Vagina (tissue), 2 donors: ENCODE measurements at regions not wholly inside any gene's neighbourhood (a gene's known extent, or its start where the extent isn't known, plus 50 kb on each side); places are given as distances from the start of the nearest gene placed in this dataset.

Experiments
- DNase-seq, 2 donors: peaks; one replicate each; pipeline ENCODE4 v3.0.0-alpha.2; 2017; ENCODE audit errors: extremely low spot score in 2 of 2
- H3K27ac ChIP-seq: fragments of 200-600 bp; sonication (generic); one replicate; pipeline ENCODE4 v1.5.1; 2019
- H3K27me3 ChIP-seq: fragments of 200-600 bp; sonication (generic); one replicate; pipeline ENCODE4 v1.5.1; 2019
- H3K36me3 ChIP-seq, 2 donors: fragments of 200-600 bp; sonication (generic); one replicate each; pipeline ENCODE4 v1.5.1; 2017 to 2019
- H3K4me1 ChIP-seq: fragments of 200-600 bp; sonication (generic); one replicate; pipeline ENCODE4 v1.5.1; 2019
- H3K4me3 ChIP-seq, 2 donors: fragments of 200-600 bp; sonication (generic); 1 replicate in 1 of 2; 2 replicates in 1 of 2; pipeline ENCODE4 v1.5.1; 2016 to 2019
- H3K9me3 ChIP-seq: fragments of 200-600 bp; sonication (generic); one replicate; pipeline ENCODE4 v1.5.1; 2019
- CTCF ChIP-seq, 3 experiments: fragments of 450-650 bp in 2 of 3; fragments of 200-600 bp in 1 of 3; sonication (generic) in 1 of 3; IDR thresholded peaks; one replicate each; pipeline ENCODE4 v1.5.1; 2017 to 2019; ENCODE audit warnings: antibody characterized with exemption in 3 of 3, mild to moderate bottlenecking in 2 of 3, moderate library complexity in 2 of 3
- POLR2A ChIP-seq, 2 donors: fragments of 450-650 bp; IDR thresholded peaks; one replicate each; pipeline ENCODE4 v1.6.1; 2017; ENCODE audit warnings: antibody characterized with exemption in 2 of 2, mild to moderate bottlenecking in 2 of 2, moderate library complexity in 2 of 2
- POLR2AphosphoS5 ChIP-seq, 2 donors: sonication (generic); formaldehyde crosslinking; IDR thresholded peaks; one replicate each; pipeline ENCODE4 v1.9.0; 2017; ENCODE audit warnings: antibody characterized with exemption in 2 of 2, mild to moderate bottlenecking in 2 of 2, low read depth in 1 of 2; ENCODE audit not compliant: insufficient read depth in 1 of 2
- intact Hi-C: fragments of 100-400 bp; cut with DNase I; formaldehyde crosslinking; loops from one replicate; pipeline ENCODE4 v1.15.1; 2023

GRCh38 chr13:99792079-99792921 lies 179.3 kb downstream of the ZIC5 start:
- Histone ChIP-seq H3K4me1 (no peaks in the 10 kb centered on the region), H3K4me3 (no peak overlapping the region), H3K9me3 (no peaks in the 10 kb centered on the region), H3K36me3 (no peaks in the 10 kb centered on the region), H3K27me3 (no peaks in the 10 kb centered on the region), H3K27ac (no peak overlapping the region)
- DNase-seq = no peak
- intact Hi-C loops = no loop called here
- TF ChIP-seq CTCF (IDR thresholded peaks at IDR 0.05) (no peak), POLR2A (IDR thresholded peaks at IDR 0.05) (no peak), POLR2AphosphoS5 (IDR thresholded peaks at IDR 0.05; ENCODE audit: insufficient read depth in 1 of 2, low read depth in 1 of 2) (no peak)

DNA sequence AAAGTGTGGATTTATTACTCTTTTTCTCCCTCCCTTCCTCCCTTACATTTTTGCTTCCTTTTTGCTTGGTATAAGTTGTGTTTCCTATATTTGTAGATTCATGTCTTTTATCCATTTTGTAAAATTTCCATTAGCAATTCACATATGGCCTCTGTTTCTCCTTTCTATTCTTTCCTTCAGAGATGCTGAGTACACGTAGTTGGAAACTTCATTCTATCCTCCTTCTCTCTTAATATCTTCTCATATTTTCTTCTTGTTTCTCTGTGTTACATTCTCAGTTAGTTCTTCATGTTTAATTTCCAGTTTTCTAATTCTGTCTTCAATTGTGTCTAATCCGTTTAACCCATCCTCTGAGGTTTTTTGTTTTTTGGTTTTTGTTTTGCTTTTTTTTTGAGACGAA lies 188.9 kb downstream of the ZIC5 start:
- intact Hi-C loops = no loop called here
- H3K4me3 ChIP-seq = no peak overlapping the region
- H3K27ac ChIP-seq = no peak overlapping the region
- H3K27me3 ChIP-seq = no peaks in the 10 kb centered on the region
- TF ChIP-seq POLR2A (IDR thresholded peaks at IDR 0.05) = no peak
- TF ChIP-seq CTCF (IDR thresholded peaks at IDR 0.05) = no peak
- no peak for TF ChIP-seq POLR2AphosphoS5 (IDR thresholded peaks at IDR 0.05; ENCODE audit: insufficient read depth in 1 of 2, low read depth in 1 of 2)
- no peaks in the 10 kb centered on the region for H3K9me3 ChIP-seq
- no peaks in the 10 kb centered on the region for H3K4me1 ChIP-seq
- DNase-seq = no peak
- H3K36me3 ChIP-seq = no peaks in the 10 kb centered on the region

DNA sequence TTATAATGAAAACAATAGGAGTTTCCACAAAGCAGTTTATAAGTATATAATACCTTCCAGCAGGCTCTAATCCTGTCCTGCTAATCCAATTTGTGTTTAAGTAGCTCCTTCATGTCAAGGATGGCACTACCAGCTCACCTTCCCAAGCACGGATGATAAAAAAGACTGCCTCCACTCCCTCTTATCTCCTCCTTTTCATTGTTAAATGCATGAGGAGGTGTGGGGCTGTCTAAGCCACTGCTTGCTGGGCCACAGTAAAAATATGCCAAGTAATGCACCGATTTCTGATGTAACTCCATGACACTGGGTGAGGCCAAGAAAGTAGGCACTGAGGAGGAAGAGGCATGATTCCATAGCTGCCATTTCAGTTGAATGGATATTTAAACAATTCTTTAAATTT lies 193.1 kb downstream of the ZIC5 start:
- TF ChIP-seq CTCF (IDR thresholded peaks at IDR 0.05) (no peak), POLR2AphosphoS5 (IDR thresholded peaks at IDR 0.05; ENCODE audit: insufficient read depth in 1 of 2, low read depth in 1 of 2) (no peak), POLR2A (IDR thresholded peaks at IDR 0.05) (no peak)
- intact Hi-C loops = no loop called here

GRCh38 chr13:99777873-99778272 lies 193.7 kb downstream of the ZIC5 start:
- DNase-seq = no peak
- no peak for TF ChIP-seq CTCF (IDR thresholded peaks at IDR 0.05)
- TF ChIP-seq POLR2A (IDR thresholded peaks at IDR 0.05) = no peak
- TF ChIP-seq POLR2AphosphoS5 (IDR thresholded peaks at IDR 0.05; ENCODE audit: insufficient read depth in 1 of 2, low read depth in 1 of 2) = no peak
- H3K36me3 ChIP-seq = no peaks in the 10 kb centered on the region
- intact Hi-C loops = no loop called here
- H3K4me3 ChIP-seq = no peak overlapping the region
- H3K27me3 ChIP-seq = no peaks in the 10 kb centered on the region
- H3K4me1 ChIP-seq = no peaks in the 10 kb centered on the region
- no peak overlapping the region for H3K27ac ChIP-seq
- H3K9me3 ChIP-seq = no peaks in the 10 kb centered on the region

More for the DNA sequence above, 193.1 kb downstream of the ZIC5 start:
- no peaks in the 10 kb centered on the region for H3K9me3 ChIP-seq
- DNase-seq = no peak
- H3K27ac ChIP-seq = no peak overlapping the region
- H3K27me3 ChIP-seq = no peaks in the 10 kb centered on the region
- H3K4me3 ChIP-seq = no peak overlapping the region
- no peaks in the 10 kb centered on the region for H3K4me1 ChIP-seq
- H3K36me3 ChIP-seq = no peaks in the 10 kb centered on the region

DNA sequence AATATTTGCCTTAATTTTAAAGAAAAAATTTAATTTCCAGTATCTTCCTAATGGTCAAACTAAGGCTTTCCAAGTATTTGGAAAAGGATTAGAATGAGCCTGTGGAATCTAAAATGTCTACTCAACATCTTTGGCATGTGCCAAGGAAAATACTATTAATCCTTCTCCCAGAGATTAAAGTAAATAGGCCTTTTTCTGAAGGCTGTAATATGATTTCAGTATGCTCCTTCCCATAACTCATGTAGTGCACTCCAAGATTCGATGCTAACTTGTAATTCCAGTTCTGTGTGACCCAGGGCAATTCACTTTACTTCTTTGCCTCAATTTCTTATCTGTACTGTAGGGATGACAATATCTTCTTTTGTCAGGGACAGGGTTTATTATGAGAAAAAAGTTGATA lies 196.9 kb downstream of the ZIC5 start:
- TF ChIP-seq CTCF (IDR thresholded peaks at IDR 0.05) (no peak), POLR2A (IDR thresholded peaks at IDR 0.05) (no peak), POLR2AphosphoS5 (IDR thresholded peaks at IDR 0.05; ENCODE audit: insufficient read depth in 1 of 2, low read depth in 1 of 2) (no peak)
- no peak overlapping the region for H3K4me3 ChIP-seq
- H3K4me1 ChIP-seq = no peaks in the 10 kb centered on the region
- intact Hi-C loops = no loop called here
- H3K36me3 ChIP-seq = no peaks in the 10 kb centered on the region
- no peaks in the 10 kb centered on the region for H3K9me3 ChIP-seq
- DNase-seq = no peak
- no peaks in the 10 kb centered on the region for H3K27me3 ChIP-seq
- H3K27ac ChIP-seq = no peak overlapping the region
